GM13976 (cell line): ENCODE measurements at regions not wholly inside any gene's neighbourhood (a gene's known extent, or its start where the extent isn't known, plus 50 kb on each side); places are given as distances from the start of the nearest gene placed in this dataset.
"Not testable (repeated sequence)": the region's sequence is repeated elsewhere in the genome, so short reads cannot be mapped to it uniquely, and the experiment has no call there.

Experiments used
- DNase-seq: peaks from one replicate; pipeline ENCODE4 v3.0.0; 2012; ENCODE audit warnings: low spot score
- CTCF ChIP-seq: IDR thresholded peaks from 2 replicates; pipeline ENCODE4 v1.5.1; 2012; ENCODE audit warnings: borderline replicate concordance, mild to moderate bottlenecking; ENCODE audit not compliant: insufficient read depth; ENCODE audit errors: extremely low read depth, missing control alignments, control extremely low read depth
- in situ Hi-C: fragments of 300-500 bp; cut with MboI; formaldehyde crosslinking; loops from one replicate; pipeline ENCODE4 v1.12.0; 2022; ENCODE audit warnings: low sequenced_read_pairs, mixed read lengths, inconsistent platforms; ENCODE audit not compliant: unreplicated experiment

GRCh38 chr17:79552824-79553223, 58.0 kb downstream of the RBFOX3 start:
- TF ChIP-seq CTCF: no peak
- in situ Hi-C loops: no loop called here
- no peak for DNase-seq

GRCh38 chr17:79552405-79552804, 58.4 kb downstream of the RBFOX3 start:
- TF ChIP-seq CTCF: no peak
- no peak for DNase-seq
- in situ Hi-C loops: no loop called here

GRCh38 chr17:79549141-79549915, 61.5 kb downstream of the RBFOX3 start:
- DNase-seq: no peak
- in situ Hi-C loops: no loop called here
- no peak for TF ChIP-seq CTCF

GRCh38 chr17:79548116-79548515, 62.7 kb downstream of the RBFOX3 start:
- in situ Hi-C loops: no loop called here
- DNase-seq: no peak
- TF ChIP-seq CTCF: no peak

- no peak for DNase-seq
- in situ Hi-C loops: no loop called here
- no peak for TF ChIP-seq CTCF
Measured at GRCh38 chr17:79547586-79547985, 63.3 kb downstream of the RBFOX3 start.

DNA sequence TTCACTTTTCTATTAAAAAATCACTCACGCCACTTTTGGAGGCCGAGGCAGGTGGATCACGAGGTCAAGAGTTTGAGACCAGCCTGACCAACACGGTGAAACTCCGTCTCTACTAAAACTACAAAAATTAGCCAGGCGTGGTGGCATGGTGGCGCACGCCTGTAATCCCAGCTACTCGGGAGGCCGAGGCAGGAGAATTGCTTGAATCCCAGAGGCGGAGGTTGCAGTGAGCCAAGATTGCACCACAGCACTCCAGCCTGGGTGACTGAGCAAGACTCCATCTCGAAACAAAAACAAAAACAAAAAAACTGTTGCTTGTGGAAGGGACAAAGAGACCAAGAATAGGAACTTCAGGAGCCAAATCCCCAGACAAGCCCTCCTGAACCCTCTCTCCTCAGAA, 63.7 kb downstream of the RBFOX3 start:
- DNase-seq, in situ Hi-C loops: not testable (repeated sequence)

DNA sequence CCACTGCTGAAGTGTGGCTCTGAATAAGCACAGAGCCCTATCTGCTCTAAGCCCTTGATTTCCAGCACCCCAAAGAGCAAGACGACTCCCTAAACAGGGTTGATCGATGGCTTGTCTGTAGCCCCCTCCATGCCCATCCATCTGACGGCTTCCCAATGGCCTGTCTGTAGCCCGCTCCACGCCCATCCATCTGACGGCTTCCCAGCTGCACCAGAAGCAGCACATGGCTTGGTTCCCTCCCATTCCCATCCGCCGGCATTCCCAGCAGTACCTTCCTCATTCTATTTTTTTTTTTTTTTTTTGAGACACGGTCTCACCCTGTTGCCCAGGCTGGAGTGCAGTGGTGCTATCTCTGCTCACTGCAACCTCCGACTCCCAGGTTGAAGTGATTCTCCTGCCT, 64.5 kb downstream of the RBFOX3 start:
- no peak for DNase-seq
- no peak for TF ChIP-seq CTCF
- in situ Hi-C loops: no loop called here
